Stomach (tissue), 8 donors: ENCODE measurements at regions not wholly inside any gene's neighbourhood (a gene's known extent, or its start where the extent isn't known, plus 50 kb on each side); places are given as distances from the start of the nearest gene placed in this dataset.
A peak's percentile ranks its signal among the peaks of the same experiment; 100 is the strongest.
"Not testable (repeated sequence)": the region's sequence is repeated elsewhere in the genome, so short reads cannot be mapped to it uniquely, and the experiment has no call there.

Experiments used
- DNase-seq, 2 donors: peaks; one replicate each; pipeline versions ENCODE4 v3.0.0 to v3.0.0-alpha.2; 2013 to 2019
- H3K27ac ChIP-seq, 5 donors: fragments of 200-600 bp in 4 of 5; sonication (generic) in 4 of 5; one replicate each; pipeline ENCODE4 v1.5.1; 2013 to 2019; ENCODE audit warnings: mild to moderate bottlenecking in 1 of 5, moderate library complexity in 1 of 5
- H3K27me3 ChIP-seq, 3 donors: fragments of 200-600 bp; sonication (generic); one replicate each; pipeline ENCODE4 v1.5.1; 2017 to 2019; ENCODE audit warnings: mixed run types in 1 of 3
- H3K36me3 ChIP-seq, 4 donors: fragments of 200-600 bp; sonication (generic); 1 replicate in 3 of 4; 2 replicates in 1 of 4; pipeline ENCODE4 v1.5.1; 2016 to 2019
- H3K4me1 ChIP-seq, 4 donors: fragments of 200-600 bp; sonication (generic); one replicate each; pipeline ENCODE4 v1.5.1; 2016 to 2019
- H3K4me3 ChIP-seq, 4 donors: fragments of 200-600 bp; sonication (generic) in 3 of 4; one replicate each; pipeline ENCODE4 v1.5.1; 2016 to 2019; ENCODE audit warnings: mild to moderate bottlenecking in 1 of 4
- H3K9me3 ChIP-seq, 4 donors: fragments of 200-600 bp; sonication (generic); one replicate each; pipeline ENCODE4 v1.5.1; 2016 to 2019
- CTCF ChIP-seq, 7 experiments: fragments of 450-650 bp in 4 of 7; fragments of 200-600 bp in 3 of 7; sonication (generic) in 3 of 7; IDR thresholded peaks; one replicate each; pipeline ENCODE4 v1.5.1; 2016 to 2019; ENCODE audit warnings: antibody characterized with exemption in 7 of 7, control low read depth in 2 of 7, mild to moderate bottlenecking in 1 of 7
- EP300 ChIP-seq: sonication (generic); formaldehyde crosslinking; IDR thresholded peaks from one replicate; pipeline ENCODE4 v1.6.1; 2017; ENCODE audit warnings: antibody characterized with exemption
- POLR2A ChIP-seq, 4 donors: fragments of 450-650 bp; IDR thresholded peaks; one replicate each; pipeline ENCODE4 v1.6.1; 2016; ENCODE audit warnings: antibody characterized with exemption in 4 of 4, control low read depth in 2 of 4, mild to moderate bottlenecking in 1 of 4, moderate library complexity in 1 of 4
- POLR2AphosphoS5 ChIP-seq, 3 donors: sonication (generic); formaldehyde crosslinking; IDR thresholded peaks; one replicate each; pipeline ENCODE4 v1.6.1; 2016; ENCODE audit warnings: antibody characterized with exemption in 3 of 3
- WGBS, 5 donors: extraction: QIAGEN DNeasy Blood & Tissue Kit in 3 of 5; methylation state at CpG; one replicate each; pipeline versions ENCODE4 v1.1.5 to v1.1.7; 2013 to 2018; 5-methylcytosine and 5-hydroxymethylcytosine counted together
- intact Hi-C: fragments of 100-400 bp; cut with DNase I; formaldehyde crosslinking; loops from one replicate; pipeline ENCODE4 v1.15.1; 2023; ENCODE audit warnings: low total_unique reads
- donor health status: healthy with polysubstance abuse.
- donor health status: Bipolar disorder and iron deficiency.
- donor health status: healthy.

GRCh38 chr13:65236841-65237418 is 1993.2 kb downstream of the PCDH9 start:
- TF ChIP-seq POLR2AphosphoS5 (IDR thresholded peaks at IDR 0.05) (no peak), EP300 (no peak), CTCF (IDR thresholded peaks at IDR 0.05) (no peak), POLR2A (IDR thresholded peaks at IDR 0.05) (no peak)
- intact Hi-C loops: no loop called here
- Histone ChIP-seq H3K36me3 (no peaks in the 10 kb centered on the region), H3K4me3 (no peak overlapping the region), H3K27ac (no peak overlapping the region), H3K4me1 (no peaks in the 10 kb centered on the region), H3K27me3 (no peaks in the 10 kb centered on the region), H3K9me3 (peaks cover 0 to 17% (median 11%) of the 10 kb centered on the region in 4 donors)
- 86 to 94% (median 89%) methylated on average over 6 of the region's 6 CpGs for WGBS, 5 donors
- no peak for DNase-seq

GRCh38 chr13:65217471-65217995 is 2012.6 kb downstream of the PCDH9 start:
- Histone ChIP-seq H3K36me3 (no peaks in the 10 kb centered on the region), H3K4me1 (no peaks in the 10 kb centered on the region), H3K9me3 (no peaks in the 10 kb centered on the region), H3K27ac (no peak overlapping the region), H3K27me3 (no peaks in the 10 kb centered on the region), H3K4me3 (no peak overlapping the region)
- no peak for TF ChIP-seq CTCF (IDR thresholded peaks at IDR 0.05)
- TF ChIP-seq POLR2A (IDR thresholded peaks at IDR 0.05): no peak
- TF ChIP-seq EP300: no peak
- TF ChIP-seq POLR2AphosphoS5 (IDR thresholded peaks at IDR 0.05): no peak
- intact Hi-C loops: no loop called here
- WGBS, 5 donors: 71 to 77% (median 76%) methylated on average over 7 of the region's 7 CpGs
- peak in 1 of 2 donors; percentile 2 for DNase-seq

DNA sequence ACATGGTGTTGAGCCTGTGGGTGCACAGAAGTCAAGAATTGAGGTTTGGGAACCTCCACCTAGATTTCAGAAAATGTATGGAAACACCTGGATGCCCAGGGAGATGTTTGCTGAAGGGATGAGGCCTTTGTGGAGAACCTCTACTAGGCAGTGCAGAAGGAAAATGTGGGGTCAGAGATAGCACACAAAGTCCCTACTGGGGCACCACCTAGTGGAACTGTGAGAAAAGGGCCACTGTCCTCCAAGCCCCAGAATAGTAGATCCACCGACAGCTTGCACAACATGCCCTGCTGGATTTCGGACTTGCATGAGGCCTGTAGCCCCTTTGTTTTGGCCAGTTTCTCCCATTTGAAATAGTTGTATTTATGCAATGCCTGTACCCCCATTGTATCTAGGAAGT is 2027.3 kb downstream of the PCDH9 start:
- not testable (repeated sequence) for H3K27ac ChIP-seq
- peaks cover 0 to 15% (median 6%) of the 10 kb centered on the region in 4 donors for H3K9me3 ChIP-seq
- 96 to 97% (median 96%) methylated on average over 2 of the region's 2 CpGs for WGBS, 5 donors

DNA sequence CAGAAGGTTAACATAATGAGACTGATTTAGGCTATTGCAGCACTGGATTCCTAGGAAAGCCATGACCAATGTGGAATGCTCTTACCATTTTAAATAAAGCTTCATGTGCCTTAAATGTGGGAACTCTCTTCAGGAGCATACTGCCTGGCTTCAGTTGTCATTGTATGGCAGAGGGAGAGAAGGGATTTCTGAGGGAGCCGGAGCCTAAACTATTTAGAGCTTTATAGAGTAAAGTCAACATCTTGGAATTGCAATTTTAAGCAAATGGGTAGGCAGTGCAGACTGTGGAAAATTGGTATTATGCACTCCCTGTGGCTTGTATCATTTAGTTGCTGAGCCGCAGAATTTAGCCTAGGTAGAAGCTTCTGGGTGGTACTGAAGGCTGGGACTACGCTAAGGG is 2041.4 kb downstream of the PCDH9 start:
- H3K4me3 ChIP-seq: no peak overlapping the region
- no peaks in the 10 kb centered on the region for H3K36me3 ChIP-seq
- no peaks in the 10 kb centered on the region for H3K4me1 ChIP-seq
- DNase-seq: no peak
- H3K27ac ChIP-seq: no peak overlapping the region
- peaks cover 0 to 19% (median 2%) of the 10 kb centered on the region in 4 donors for H3K9me3 ChIP-seq
- no peaks in the 10 kb centered on the region for H3K27me3 ChIP-seq
- intact Hi-C loops: no loop called here
- TF ChIP-seq EP300 (no peak), POLR2A (IDR thresholded peaks at IDR 0.05) (no peak), CTCF (IDR thresholded peaks at IDR 0.05) (no peak), POLR2AphosphoS5 (IDR thresholded peaks at IDR 0.05) (no peak)
- WGBS, 5 donors: 89 to 95% (median 92%) methylated on average over 3 of the region's 3 CpGs

More for the DNA sequence above, 2027.3 kb downstream of the PCDH9 start:
- intact Hi-C loops, H3K36me3 ChIP-seq, H3K4me1 ChIP-seq, H3K4me3 ChIP-seq, DNase-seq, H3K27me3 ChIP-seq: not testable (repeated sequence)

DNA sequence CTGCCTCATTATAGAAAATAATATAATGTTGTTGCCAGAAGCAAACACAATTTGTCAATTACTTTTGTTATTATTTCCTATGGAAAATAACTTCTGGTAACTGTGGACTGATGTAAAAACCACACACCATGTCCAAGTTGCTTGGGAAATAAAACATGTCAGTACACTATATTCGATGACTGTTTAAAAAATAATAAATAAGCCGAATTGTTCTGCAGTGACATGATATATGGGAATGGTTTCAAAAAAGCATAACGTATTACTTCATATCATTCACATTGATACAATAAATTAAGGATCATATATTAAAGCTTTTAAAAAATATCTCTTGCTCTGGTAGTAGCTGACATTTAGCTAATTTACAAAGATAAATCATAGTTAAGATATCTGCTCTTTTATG is 2062.1 kb downstream of the PCDH9 start:
- Histone ChIP-seq H3K27me3 (no peaks in the 10 kb centered on the region), H3K27ac (no peak overlapping the region), H3K9me3 (no peaks in the 10 kb centered on the region), H3K36me3 (no peaks in the 10 kb centered on the region), H3K4me3 (no peak overlapping the region), H3K4me1 (no peaks in the 10 kb centered on the region)
- intact Hi-C loops: no loop called here
- WGBS, 5 donors: 71 to 85% (median 79%) methylated on average over 3 of the region's 3 CpGs
- no peak for DNase-seq
- TF ChIP-seq CTCF (IDR thresholded peaks at IDR 0.05) (no peak), POLR2A (IDR thresholded peaks at IDR 0.05) (no peak), EP300 (no peak)
